T-cell (primary cell): ENCODE measurements at regions not wholly inside any gene's neighbourhood (a gene's known extent, or its start where the extent isn't known, plus 50 kb on each side); places are given as distances from the start of the nearest gene placed in this dataset.

ENCODE experiments used
- ATAC-seq, 4 experiments: fragments of 200-7000 bp in 3 of 4; fragments of 150-1000 bp in 1 of 4; cut with Tn5 transposase; replicated peaks in 1 of 4; 1 replicate in 3 of 4; 2 replicates in 1 of 4; pipeline ENCODE4 v1.10.0; 2021; ENCODE audit warnings: moderate library complexity in 3 of 4, mild to moderate bottlenecking in 2 of 4, moderate number of reproducible peaks in 1 of 4
- CTCF ChIA-PET, 2 donors: fragments of 300-600 bp; sonication (Branson Sonifier 250); formaldehyde crosslinking; loops; one replicate each; lab custom pipeline; 2022; ENCODE audit warnings: antibody characterized with exemption in 2 of 2; lab: Charles Lee
- POLR2A ChIA-PET, 2 donors: fragments of 300-600 bp; sonication (Branson Sonifier 250); formaldehyde crosslinking; loops; one replicate each; lab custom pipeline; 2022; ENCODE audit warnings: antibody characterized with exemption in 2 of 2; lab: Charles Lee
- DNase-seq, 35 experiments: peaks; one replicate each; pipeline versions ENCODE4 v3.0.0 to v3.0.0-alpha.2; 2013 to 2023
- H3K27ac ChIP-seq: one replicate; pipeline ENCODE4 v1.5.1; 2013; ENCODE audit warnings: low read length
- H3K27me3 ChIP-seq, 2 experiments: replicated peaks in 1 of 2; 1 replicate in 1 of 2; 2 replicates in 1 of 2; pipeline versions ENCODE4 v1.6.1 to v1.7.0; 2013; ENCODE audit warnings: low read length in 1 of 2, mixed read lengths in 1 of 2; ENCODE audit not compliant: control insufficient read depth in 2 of 2, insufficient read depth in 2 of 2; ENCODE audit errors: extremely low read depth in 1 of 2
- H3K36me3 ChIP-seq, 2 donors: 1 replicate in 1 of 2; 2 replicates in 1 of 2; pipeline versions ENCODE4 v1.6.1 to v1.7.0; 2013; ENCODE audit warnings: low read length in 1 of 2; ENCODE audit not compliant: control insufficient read depth in 2 of 2, insufficient read depth in 1 of 2; ENCODE audit errors: extremely low read depth in 1 of 2
- H3K4me1 ChIP-seq, 2 experiments: 1 replicate in 1 of 2; 2 replicates in 1 of 2; pipeline versions ENCODE4 v1.6.1 to v1.7.0; 2013; ENCODE audit warnings: low read length in 2 of 2, mixed read lengths in 1 of 2; ENCODE audit not compliant: insufficient read depth in 2 of 2, control insufficient read depth in 1 of 2; ENCODE audit errors: extremely low read depth in 1 of 2
- H3K4me3 ChIP-seq, 2 donors: 1 replicate in 1 of 2; 2 replicates in 1 of 2; pipeline versions ENCODE4 v1.5.1 to v1.7.0; 2013; ENCODE audit warnings: mild to moderate bottlenecking in 2 of 2, low read length in 1 of 2, moderate library complexity in 1 of 2; ENCODE audit not compliant: control insufficient read depth in 1 of 2; ENCODE audit errors: extremely low read depth in 1 of 2
- H3K9me3 ChIP-seq: 2 replicates; pipeline ENCODE4 v1.7.0; 2013
- H3K27ac Mint-ChIP-seq, 2 donors: one replicate each; pipeline ENCODE4 v1.8.0; 2020 to 2021; ENCODE audit warnings: mild to moderate bottlenecking in 2 of 2, mixed read lengths in 2 of 2
- H3K27me3 Mint-ChIP-seq, 2 donors: one replicate each; pipeline ENCODE4 v1.8.0; 2021 to 2022; ENCODE audit warnings: mixed read lengths in 2 of 2
- H3K36me3 Mint-ChIP-seq: one replicate; pipeline ENCODE4 v1.8.0; 2021; ENCODE audit warnings: mixed read lengths
- H3K4me1 Mint-ChIP-seq, 3 donors: one replicate each; pipeline ENCODE4 v1.8.0; 2020 to 2022; ENCODE audit warnings: mixed read lengths in 3 of 3, mild to moderate bottlenecking in 1 of 3
- H3K4me3 Mint-ChIP-seq, 3 donors: one replicate each; pipeline ENCODE4 v1.8.0; 2020 to 2022; ENCODE audit warnings: mild to moderate bottlenecking in 3 of 3, mixed read lengths in 3 of 3, moderate library complexity in 3 of 3
- H3K9me3 Mint-ChIP-seq, 3 donors: one replicate each; pipeline ENCODE4 v1.8.0; 2020 to 2022; ENCODE audit warnings: mixed read lengths in 3 of 3
- WGBS: methylation state at CpG from one replicate; pipeline ENCODE4 v1.1.5; 2013; ENCODE audit warnings: missing lambda C conversion rate; ENCODE audit not compliant: insufficient coverage; 5-methylcytosine and 5-hydroxymethylcytosine counted together

DNA sequence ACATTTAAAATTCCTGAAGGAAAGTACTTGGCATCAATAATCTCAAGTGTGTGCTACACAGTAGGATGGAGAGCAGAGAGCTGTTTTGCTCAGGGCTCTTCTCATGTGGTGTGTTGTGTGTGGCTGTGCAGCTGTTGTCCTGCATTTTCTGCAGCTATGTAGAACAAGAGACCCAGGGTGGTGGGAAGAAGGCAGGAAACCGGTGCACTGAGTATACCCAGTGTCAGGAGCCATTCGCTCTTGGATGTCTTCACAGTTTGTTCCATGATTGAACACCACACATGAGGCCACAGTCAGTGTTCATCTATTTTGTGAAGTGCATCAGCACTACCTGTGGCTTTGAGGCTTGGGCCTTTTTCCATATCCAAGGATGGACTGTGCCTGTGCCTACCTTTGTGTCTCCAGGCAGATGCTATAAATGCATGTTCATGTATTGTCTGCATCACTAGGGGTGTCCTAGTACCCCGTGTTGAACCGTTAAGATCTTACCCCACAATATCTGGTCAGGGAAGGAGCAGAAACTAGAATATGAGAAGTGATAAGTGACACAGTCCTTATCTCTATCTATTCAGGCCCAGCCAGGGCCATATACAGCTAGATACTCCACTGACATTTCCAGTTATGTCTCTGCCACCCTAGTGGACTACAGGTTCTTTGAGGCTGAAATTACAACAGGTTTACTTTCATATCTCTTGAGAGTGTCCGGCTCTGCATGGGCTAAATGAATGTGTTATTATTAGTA is 194.3 kb downstream of the NR2F2 start:
- Mint-ChIP-seq H3K9me3 (peaks cover 6 to 14% (median 12%) of the 10 kb centered on the region in 3 donors), H3K27ac (no peak overlapping the region), H3K27me3 (no peaks in the 10 kb centered on the region), H3K36me3 (no peaks in the 10 kb centered on the region), H3K4me1 (no peaks in the 10 kb centered on the region), H3K4me3 (no peak overlapping the region)
- Histone ChIP-seq H3K27me3 (no peaks in the 10 kb centered on the region), H3K9me3 (no peaks in the 10 kb centered on the region), H3K4me3 (no peak overlapping the region), H3K27ac (no peak overlapping the region), H3K4me1 (no peaks in the 10 kb centered on the region), H3K36me3 (no peaks in the 10 kb centered on the region)
- 70% methylated on average over 2 of the region's 5 CpGs for WGBS
- DNase-seq (no peak), ATAC-seq (no peak)
- POLR2A ChIA-PET, result no interaction called here
- CTCF ChIA-PET, result no interaction called here

DNA sequence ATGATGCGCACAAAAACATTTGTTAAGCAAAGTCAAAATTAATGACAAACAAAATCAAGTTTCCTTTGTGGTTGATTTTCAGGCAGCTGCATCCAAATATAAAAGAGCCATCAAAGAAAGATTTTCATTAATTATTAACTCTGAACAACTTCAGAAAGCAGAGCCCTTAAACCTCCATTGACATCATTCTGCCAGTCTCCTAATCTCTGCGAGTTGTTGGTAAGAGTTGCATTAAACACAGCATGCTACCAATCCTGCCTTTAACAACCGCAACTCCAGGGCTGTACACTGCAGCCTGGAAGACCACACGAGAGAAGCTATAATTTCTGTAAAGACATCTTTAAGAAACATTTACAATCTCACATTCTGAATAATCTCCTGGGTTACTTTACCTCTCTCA is 204.6 kb downstream of the NR2F2 start:
- H3K27ac Mint-ChIP-seq, result no peak overlapping the region
- no peaks in the 10 kb centered on the region for H3K9me3 ChIP-seq
- H3K4me3 Mint-ChIP-seq, result no peak overlapping the region
- DNase-seq, result no peak
- H3K27ac ChIP-seq, result no peak overlapping the region
- H3K4me1 ChIP-seq, result no peaks in the 10 kb centered on the region
- H3K9me3 Mint-ChIP-seq, result no peaks in the 10 kb centered on the region
- H3K36me3 Mint-ChIP-seq, result no peaks in the 10 kb centered on the region
- no peak overlapping the region for H3K4me3 ChIP-seq
- no peak for ATAC-seq
- ChIA-PET POLR2A (no interaction called here), CTCF (no interaction called here)
- H3K4me1 Mint-ChIP-seq, result no peaks in the 10 kb centered on the region
- WGBS, result 100% methylated on average over 1 of the region's 4 CpGs
- peaks cover 0 to 7% of the 10 kb centered on the region in 2 donors for H3K27me3 Mint-ChIP-seq
- no peaks in the 10 kb centered on the region for H3K36me3 ChIP-seq
- no peaks in the 10 kb centered on the region for H3K27me3 ChIP-seq

DNA sequence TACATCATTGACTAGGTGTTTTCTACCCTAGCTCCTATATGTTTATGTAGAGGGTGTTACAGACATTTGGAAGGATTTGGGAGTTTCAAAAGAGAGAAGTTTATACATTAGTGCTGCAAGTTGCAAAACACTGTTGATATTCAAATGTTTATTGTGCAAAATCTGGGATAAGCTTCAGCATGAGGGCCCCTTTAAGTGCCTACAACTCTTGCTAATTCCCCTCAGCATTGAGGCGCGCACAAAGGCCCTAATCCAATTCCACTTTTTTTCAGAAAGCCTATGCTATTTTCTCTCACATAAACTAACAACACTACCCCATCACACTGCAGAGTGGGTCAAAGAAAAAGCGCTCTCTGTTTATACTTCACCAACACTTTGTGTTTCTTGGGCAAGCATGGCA is 208.0 kb downstream of the NR2F2 start:
- CTCF ChIA-PET, result no interaction called here
- Mint-ChIP-seq H3K4me1 (no peaks in the 10 kb centered on the region), H3K9me3 (no peaks in the 10 kb centered on the region), H3K27ac (no peak overlapping the region), H3K4me3 (no peak overlapping the region), H3K36me3 (no peaks in the 10 kb centered on the region), H3K27me3 (peaks cover 0 to 7% of the 10 kb centered on the region in 2 donors)
- DNase-seq (no peak), ATAC-seq (no peak)
- Histone ChIP-seq H3K27me3 (no peaks in the 10 kb centered on the region), H3K9me3 (no peaks in the 10 kb centered on the region), H3K4me1 (no peaks in the 10 kb centered on the region), H3K27ac (no peak overlapping the region), H3K36me3 (no peaks in the 10 kb centered on the region), H3K4me3 (no peak overlapping the region)
- POLR2A ChIA-PET, result no interaction called here
- no CpG with 5 or more reads among the region's 3 CpGs for WGBS

DNA sequence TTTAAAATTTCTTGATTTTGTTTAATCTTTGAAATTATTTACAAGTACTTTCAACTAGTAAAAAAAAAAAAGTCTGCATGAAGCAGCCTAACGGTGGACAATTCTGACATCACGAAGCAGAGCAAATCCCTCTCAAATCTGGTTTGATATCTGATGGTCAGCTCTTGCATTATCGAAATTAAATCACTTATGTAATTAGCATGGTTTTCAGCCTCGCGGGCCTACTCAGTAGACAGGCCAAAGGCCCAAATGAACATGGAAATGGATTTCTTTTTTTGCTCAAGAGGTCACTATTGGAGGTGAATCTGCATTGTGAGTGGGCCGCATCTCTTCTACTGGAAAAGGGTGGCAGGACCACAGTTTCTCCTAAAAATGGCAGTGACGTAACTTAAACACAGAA is 209.8 kb downstream of the NR2F2 start:
- no peak for ATAC-seq
- Mint-ChIP-seq H3K4me3 (no peak overlapping the region), H3K9me3 (no peaks in the 10 kb centered on the region), H3K36me3 (no peaks in the 10 kb centered on the region), H3K27me3 (peaks cover 0 to 3% of the 10 kb centered on the region in 2 donors), H3K4me1 (no peaks in the 10 kb centered on the region), H3K27ac (no peak overlapping the region)
- Histone ChIP-seq H3K36me3 (no peaks in the 10 kb centered on the region), H3K27me3 (peaks cover 0 to 2% of the 10 kb centered on the region in 2 experiments), H3K27ac (no peak overlapping the region), H3K9me3 (no peaks in the 10 kb centered on the region), H3K4me1 (no peaks in the 10 kb centered on the region), H3K4me3 (no peak overlapping the region)
- CTCF ChIA-PET, result no interaction called here
- no peak for DNase-seq
- POLR2A ChIA-PET, result no interaction called here
- WGBS, result 86% methylated on average over 4 of the region's 7 CpGs

DNA sequence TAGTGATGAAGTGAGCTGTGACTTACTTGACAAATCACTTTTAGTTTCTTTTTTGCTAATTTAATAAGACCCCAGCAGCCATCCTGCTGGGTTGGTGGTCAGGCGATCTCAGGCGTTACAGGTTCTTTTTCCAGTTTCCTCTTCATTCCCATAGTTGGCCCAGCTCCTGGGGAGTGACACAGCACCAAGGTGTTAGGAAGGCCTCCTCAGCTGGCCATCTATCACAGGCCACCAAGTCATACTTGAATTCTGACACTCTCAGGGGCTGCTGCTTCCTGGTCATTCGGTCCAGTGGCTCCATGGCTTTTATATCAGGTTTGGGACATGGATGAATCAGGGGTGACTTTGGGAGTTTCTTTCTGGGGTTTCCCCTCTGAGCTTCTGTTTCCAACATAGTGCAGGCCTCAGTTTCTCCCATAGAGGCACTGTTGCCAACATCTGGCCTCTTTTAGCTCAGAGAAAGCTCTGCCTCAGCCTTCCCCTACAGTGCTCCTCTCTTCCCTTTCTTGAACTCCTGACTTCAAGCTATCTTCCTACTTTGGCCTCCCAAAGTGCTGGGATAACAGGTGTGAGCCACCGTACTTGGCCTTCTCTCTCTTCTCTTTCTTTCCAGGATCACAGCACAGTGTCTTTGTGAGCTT is 211.8 kb downstream of the NR2F2 start:
- Histone ChIP-seq H3K27ac (no peak overlapping the region), H3K4me3 (no peak overlapping the region), H3K27me3 (peaks cover 0 to 2% of the 10 kb centered on the region in 2 experiments), H3K36me3 (no peaks in the 10 kb centered on the region), H3K9me3 (no peaks in the 10 kb centered on the region), H3K4me1 (no peaks in the 10 kb centered on the region)
- Mint-ChIP-seq H3K36me3 (no peaks in the 10 kb centered on the region), H3K27ac (no peak overlapping the region), H3K4me3 (no peak overlapping the region), H3K27me3 (no peaks in the 10 kb centered on the region), H3K4me1 (no peaks in the 10 kb centered on the region), H3K9me3 (no peaks in the 10 kb centered on the region)
- WGBS, result 78% methylated on average over 2 of the region's 4 CpGs
- ChIA-PET POLR2A (no interaction called here), CTCF (no interaction called here)
- DNase-seq, result no peak
- no peak for ATAC-seq

DNA sequence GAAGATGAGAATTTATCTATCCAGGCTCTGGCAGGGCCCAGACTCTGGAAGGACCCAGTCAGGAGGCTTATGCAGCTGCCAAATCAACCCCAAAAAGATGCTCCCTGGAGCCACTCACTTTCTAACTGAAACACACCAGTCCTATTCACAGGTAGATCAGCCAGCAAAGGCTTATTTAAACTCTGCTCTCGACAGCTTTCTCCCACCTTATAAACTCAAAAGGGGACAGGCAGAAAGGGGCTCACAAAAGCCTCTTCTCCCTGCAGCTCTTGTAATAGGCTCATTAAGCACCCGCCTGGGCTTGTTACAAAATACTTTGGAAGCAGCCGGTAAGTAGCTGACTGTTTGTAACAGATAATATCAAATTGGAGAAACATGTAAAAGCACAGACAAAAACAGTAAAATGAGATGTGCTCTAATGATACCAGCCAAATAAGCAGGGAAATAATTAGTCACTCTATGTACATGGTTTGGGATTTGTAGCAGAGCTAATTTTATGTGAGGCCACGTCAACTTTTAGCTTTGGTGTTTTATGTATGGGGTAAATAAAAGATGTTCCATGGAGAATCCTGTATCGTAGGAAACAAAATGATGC is 213.8 kb downstream of the NR2F2 start:
- Histone ChIP-seq H3K27me3 (peaks cover 0 to 2% of the 10 kb centered on the region in 2 experiments), H3K36me3 (no peaks in the 10 kb centered on the region), H3K4me3 (no peak overlapping the region), H3K9me3 (no peaks in the 10 kb centered on the region), H3K27ac (no peak overlapping the region), H3K4me1 (no peaks in the 10 kb centered on the region)
- Mint-ChIP-seq H3K4me1 (no peaks in the 10 kb centered on the region), H3K27ac (no peak overlapping the region), H3K4me3 (no peak overlapping the region), H3K9me3 (no peaks in the 10 kb centered on the region), H3K27me3 (no peaks in the 10 kb centered on the region), H3K36me3 (no peaks in the 10 kb centered on the region)
- 77% methylated on average over 2 of the region's 5 CpGs for WGBS
- no peak for DNase-seq
- ChIA-PET CTCF (no interaction called here), POLR2A (no interaction called here)
- no peak for ATAC-seq
